ENCODE measurements at regions not wholly inside any gene's neighbourhood (a gene's known extent, or its start where the extent isn't known, plus 50 kb on each side); places are given as distances from the start of the nearest gene placed in this dataset.

DNA sequence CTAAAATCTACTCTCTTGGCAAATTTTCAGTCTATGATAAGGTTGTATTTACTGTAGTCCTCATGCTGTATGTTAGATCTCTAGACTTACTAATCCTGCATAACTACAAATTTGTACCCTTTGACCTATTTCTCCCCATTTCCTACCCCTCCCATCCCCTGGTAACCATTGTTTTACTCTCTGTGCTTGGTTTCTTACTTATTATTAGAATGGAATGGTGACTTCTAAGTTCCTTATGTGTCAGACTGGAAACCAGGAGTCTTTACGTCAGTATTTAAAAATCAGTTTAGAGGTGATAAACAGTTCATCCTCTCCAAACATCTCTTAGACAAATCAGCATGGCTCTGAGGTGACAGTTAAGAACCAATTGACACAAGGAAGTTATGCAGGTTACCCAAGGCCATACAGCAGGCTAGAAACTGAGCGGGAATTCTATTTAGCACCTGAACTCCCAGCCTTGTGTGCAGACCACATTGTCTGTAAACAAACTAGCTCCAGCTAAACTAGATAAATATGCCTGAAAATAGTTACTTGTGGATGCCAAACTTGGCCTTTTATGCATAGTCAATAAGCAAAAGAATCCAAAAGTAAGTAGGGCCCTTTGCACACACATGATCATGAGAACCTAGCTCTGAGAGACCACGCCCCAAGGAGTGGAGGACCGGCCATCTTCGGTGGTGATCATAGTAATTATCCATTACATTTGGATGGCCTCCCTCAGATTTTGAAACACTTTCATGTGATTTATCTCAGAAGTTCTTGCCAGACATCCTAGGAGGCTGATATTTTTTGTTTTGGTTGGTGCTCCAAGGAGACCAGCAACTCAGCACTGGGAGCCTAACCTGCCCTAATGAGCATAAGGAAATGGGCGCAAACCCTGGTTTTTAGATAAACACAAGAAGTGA lies 72.3 kb upstream of the BOC start:
- no peaks in the 10 kb centered on the region for H4K20me1 ChIP-seq (replicated peaks; ENCODE audit: control insufficient read depth, insufficient read depth, low read length)
- H3K4me2 ChIP-seq (ENCODE audit: insufficient read depth, low read length): no peak overlapping the region
- no TSS peak for BruUV-seq (replicated peaks)
- no peak overlapping the region for H3K27ac ChIP-seq (ENCODE audit: extremely low read depth, low read depth, low read length)
- H3K36me3 ChIP-seq (ENCODE audit: control insufficient read depth, insufficient read depth, low read length): no peaks in the 10 kb centered on the region
- TF ChIP-seq NCOA1 (IDR thresholded peaks at IDR 0.05; ENCODE audit: low read depth) (no peak), ELF1 (tag; IDR thresholded peaks at IDR 0.05) (no peak), CHCHD3 (CRISPR knock-in tag; IDR thresholded peaks at IDR 0.05) (no peak), MTA2 (IDR thresholded peaks at IDR 0.05; ENCODE audit: low read depth) (no peak), LEF1 (IDR thresholded peaks at IDR 0.05) (no peak), SNRNP70 (optimal IDR thresholded peaks at IDR 0.05; ENCODE audit: low read depth, low read length) (no peak), TEAD4 (IDR thresholded peaks at IDR 0.05; ENCODE audit: low read length) (no peak), TEAD4 (CRISPR knock-in tag; IDR thresholded peaks at IDR 0.05; ENCODE audit: borderline replicate concordance) (no peak), NCOA4 (IDR thresholded peaks at IDR 0.05; ENCODE audit: partially characterized antibody) (no peak), NBN (IDR thresholded peaks at IDR 0.05; ENCODE audit: low read depth) (no peak)
- intact Hi-C loops (cut with micrococcal nuclease) (no loop called here), in situ Hi-C loops (cut with MboI) (no loop called here)
- ATAC-seq (no peak), FAIRE-seq (no peak), DNase-seq (ENCODE audit: extremely low read depth in 1 of 4, low spot score in 3 of 4) (no peak)
- no peak overlapping the region for H2AFZ ChIP-seq (ENCODE audit: low read depth, low read length)
- CTCF ChIA-PET (ENCODE audit: low intra/inter-chr PET ratio): no interaction called here
- H3K9ac ChIP-seq (ENCODE audit: insufficient read depth in 1 of 2, low read depth in 2 of 2, low read length in 2 of 2): no peak overlapping the region
- 3% methylated on average over 6 of the region's 6 CpGs for WGBS (ENCODE audit: insufficient coverage, low coverage, missing lambda C conversion rate)
- H3K4me1 ChIP-seq (replicated peaks in 1 of 2; ENCODE audit: control insufficient read depth in 2 of 2, insufficient read depth in 2 of 2, low read length in 2 of 2): no peaks in the 10 kb centered on the region
- no peaks in the 10 kb centered on the region for H3K9me3 ChIP-seq (replicated peaks; ENCODE audit: control insufficient read depth, insufficient read depth, low read depth, low read length)
- H3K9me1 ChIP-seq (ENCODE audit: control insufficient read depth, insufficient read depth, low read length): no peaks in the 10 kb centered on the region
- H3K79me2 ChIP-seq (ENCODE audit: control insufficient read depth, insufficient read depth, low read length): no peaks in the 10 kb centered on the region
- no peak overlapping the region for H3K4me3 ChIP-seq
- POLR2A ChIA-PET: no interaction called here
- peaks cover 0 to 3% of the 10 kb centered on the region in 2 experiments; a peak in 1 of 5 replicates for H3K27me3 ChIP-seq (ENCODE audit: control insufficient read depth in 2 of 2, insufficient read depth in 2 of 2, low read length in 2 of 2)

All from K562 (cell line).